ENCODE measurements at regions not wholly inside any gene's neighbourhood (a gene's known extent, or its start where the extent isn't known, plus 50 kb on each side); places are given as distances from the start of the nearest gene placed in this dataset.
"Not testable (repeated sequence)": the region's sequence is repeated elsewhere in the genome, so short reads cannot be mapped to it uniquely, and the experiment has no call there.

DNA sequence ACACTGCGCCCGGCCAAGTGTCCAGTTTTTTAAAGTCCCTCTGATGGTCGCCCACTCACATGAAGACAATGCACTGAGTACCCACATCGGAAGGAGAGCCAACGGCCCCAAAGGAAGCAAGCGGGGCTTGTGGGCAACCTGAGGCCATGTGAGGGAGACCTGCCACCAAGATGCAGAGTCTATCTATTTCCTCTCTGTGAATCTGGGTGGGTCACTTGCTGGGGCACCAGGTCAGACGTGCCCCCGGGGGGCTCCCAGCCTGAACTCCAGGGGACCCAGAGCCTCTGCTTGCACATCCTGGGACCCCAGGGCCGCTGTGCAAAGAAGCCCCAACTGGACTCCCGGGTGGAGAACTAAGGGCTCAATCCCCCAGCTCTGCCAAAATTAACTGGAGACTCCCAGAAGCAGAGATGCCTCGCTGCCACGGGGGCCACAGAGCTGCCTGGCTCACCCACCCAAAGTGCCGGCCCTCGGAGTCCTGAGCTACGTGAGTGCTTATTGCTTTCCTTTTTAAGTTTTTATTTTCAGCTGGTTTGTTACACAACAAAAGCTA lies 106.4 kb downstream of the BRD1 start:
- no peak for DNase-seq

DNA sequence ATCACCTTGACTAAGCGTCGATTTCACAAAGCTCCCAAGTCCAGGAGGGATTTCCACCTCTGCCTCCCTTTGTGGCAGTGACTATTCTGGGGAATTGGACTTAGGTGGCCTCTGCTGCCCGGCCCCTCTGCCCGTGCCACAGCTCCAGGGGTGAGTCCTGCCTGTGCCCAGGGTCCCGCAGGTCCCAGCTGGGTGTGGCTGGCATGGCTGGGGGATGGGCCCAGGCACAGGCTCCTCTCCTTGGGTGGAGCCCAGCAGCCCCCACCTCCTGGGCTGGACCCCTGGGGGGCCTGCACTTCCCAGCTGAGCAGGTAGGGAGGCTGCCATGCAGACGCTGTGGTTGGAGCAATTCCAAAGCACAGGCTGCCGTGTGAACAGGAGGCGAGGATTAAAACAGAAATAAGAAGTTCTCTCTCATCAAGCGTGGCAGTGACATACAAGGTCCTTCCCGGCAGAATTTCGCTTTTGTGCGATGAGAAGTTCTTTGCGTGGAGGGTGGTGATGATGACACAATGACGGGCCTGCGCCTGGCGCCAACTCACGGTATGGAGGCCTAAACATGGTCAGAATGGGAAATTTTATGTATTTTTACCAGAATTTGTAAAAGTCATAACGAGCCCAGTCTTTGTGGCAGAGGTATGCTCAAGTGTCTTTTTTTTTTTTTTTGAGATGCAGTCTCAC lies 107.3 kb downstream of the BRD1 start:
- DNase-seq = no peak

DNA sequence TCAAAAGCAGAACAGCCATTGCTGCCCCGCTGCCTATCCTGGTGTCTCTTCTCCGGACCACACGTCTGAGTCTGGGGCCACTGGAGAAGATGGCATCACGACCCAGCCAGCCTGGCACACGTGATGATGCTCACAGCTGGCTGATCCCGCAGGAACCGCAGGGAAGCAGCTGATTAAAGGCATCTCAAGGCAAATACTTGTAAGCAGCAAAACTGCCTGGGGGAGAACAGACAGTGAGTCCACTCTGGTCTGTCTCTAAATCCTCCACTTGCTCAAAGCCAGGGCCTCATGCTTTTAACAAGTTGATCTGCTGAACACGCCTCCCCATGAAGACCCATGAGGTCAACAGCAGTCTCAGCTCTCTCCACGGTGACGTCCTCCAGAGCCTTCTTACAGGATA lies 108.6 kb downstream of the BRD1 start:
- DNase-seq = no peak

DNA sequence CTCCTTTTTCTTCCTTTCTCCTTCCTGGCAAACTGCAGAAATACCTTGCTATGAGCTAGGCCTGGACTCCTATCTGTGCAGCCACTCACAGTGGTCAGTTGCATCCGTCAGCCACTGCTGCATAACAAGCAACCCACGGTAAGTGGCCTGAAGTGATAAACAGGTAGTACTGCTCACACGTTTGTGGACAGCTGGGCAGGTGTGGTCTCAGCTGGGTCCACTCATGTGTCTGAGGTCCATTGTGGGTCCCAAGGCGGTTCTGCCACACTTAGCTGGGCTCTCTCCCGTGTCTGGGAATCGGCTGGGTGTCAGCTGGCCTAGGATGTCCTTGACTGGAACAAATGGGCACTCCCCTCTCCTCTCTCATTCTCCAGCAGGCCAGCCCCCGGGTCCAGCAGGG lies 109.3 kb downstream of the BRD1 start:
- DNase-seq = no peak

DNA sequence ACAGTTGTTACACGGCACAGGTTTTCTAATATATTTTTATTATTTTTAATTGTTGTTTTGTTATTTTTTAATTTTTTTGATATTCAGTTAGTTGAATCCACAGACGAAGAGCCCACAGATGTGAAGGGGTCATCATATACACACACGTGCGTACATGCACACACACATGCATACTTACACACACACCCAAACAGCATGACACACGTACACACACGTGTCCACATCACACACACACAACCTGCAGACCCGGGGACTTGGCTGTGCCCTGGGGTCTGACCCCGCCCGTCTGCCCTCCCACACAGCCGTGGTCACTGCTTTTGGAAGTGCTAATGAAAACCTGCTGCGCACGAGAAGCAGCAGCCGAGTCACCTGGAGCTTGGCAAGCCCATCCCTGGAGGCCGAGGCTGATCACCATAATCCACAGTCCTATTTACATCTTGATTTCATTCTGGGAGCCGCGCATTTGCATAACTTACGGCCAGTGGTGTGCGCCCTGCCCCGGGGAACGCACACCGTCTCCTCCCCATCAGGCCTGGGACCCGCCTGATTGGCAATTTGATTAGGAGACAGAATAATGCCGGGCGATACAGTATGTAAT lies 110.3 kb downstream of the BRD1 start:
- DNase-seq = no peak

DNA sequence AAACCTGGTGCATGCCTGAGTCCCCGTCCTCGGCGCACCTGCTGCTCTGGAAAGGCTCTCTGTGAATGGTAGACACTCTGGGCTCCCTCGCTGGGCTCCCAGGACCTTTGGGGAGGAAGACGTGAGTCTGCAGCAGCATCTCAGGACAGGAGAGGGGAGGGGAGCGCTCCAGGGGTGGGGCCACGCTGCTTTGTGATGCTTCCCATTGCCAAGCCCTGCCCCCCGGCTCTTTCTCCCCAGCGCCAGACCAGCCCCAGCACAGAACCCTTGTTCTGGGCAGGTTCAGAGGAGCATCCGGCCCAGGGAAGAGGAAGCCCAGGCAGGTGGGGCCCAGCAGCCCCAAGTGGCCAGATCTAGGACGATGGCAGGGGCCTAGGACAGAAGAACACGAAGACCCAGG lies 111.2 kb downstream of the BRD1 start:
- no peak for DNase-seq

DNA sequence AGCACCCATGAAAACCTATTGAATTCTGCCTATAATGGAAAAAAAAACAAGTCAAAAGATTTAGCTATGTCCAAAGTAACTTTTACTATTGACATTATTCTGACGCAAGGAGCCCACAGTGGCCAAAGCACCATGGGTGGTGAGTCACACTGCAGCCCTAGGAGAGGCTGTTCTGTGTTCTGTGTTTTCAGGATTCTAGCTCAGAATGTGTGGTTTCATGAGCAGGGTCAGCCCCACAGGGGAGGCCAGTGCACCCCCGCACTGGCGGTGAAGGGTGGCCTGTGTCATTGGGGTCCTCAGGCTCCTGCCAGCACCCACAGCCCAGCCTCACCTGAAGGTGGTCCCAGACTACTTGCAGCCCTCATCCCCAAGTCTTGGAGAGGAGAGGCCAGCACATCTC lies 112.2 kb downstream of the BRD1 start:
- no peak for DNase-seq

DNA sequence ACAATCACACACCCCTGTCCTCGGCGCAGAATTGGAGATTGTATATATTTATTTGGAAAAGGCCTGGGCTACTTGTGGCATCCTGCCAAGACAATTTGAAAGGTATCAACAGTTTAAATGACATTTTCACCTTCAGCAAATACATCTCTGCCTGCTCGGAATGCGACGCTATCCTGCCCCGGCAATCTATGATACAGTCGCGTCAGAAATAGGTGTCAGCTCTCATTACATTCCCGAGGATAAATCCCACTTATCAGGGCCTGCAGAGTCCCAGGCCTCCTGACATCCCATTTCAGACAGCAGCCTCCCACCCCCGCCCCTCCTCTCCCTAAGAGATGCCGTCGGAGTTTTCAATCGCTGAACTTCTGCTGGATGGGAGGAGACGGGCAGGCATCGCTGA lies 114.7 kb downstream of the BRD1 start:
- DNase-seq = no peak

DNA sequence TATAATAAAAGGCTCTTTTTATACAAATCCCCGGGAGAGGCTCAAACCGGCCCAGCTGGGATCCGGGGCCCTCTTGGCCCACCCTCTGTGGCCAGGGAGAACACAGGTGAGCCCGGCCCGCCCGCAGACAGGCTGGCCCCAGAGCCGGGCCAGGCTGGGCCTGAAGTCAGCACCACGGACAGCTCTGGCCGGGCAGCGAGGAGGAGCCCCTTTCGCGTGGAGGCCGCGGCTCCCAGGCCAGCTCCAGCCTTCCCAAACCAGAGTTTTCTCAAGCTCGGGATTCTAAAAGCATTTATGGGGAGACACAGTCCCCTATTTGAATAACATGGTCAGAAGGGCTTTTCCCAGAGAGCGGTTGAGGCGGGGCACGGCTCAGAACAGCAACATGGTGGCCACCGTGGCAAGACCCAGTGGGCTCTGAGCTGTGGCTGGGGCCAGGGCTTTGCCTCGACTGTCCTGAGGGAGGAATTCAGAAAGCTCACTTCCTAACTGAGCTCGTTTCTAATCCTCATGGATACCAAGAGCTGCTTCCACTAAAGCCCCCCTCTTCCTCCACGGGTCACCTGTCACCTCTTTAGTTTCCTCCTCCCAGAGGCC lies 115.4 kb downstream of the BRD1 start:
- no peak for DNase-seq

DNA sequence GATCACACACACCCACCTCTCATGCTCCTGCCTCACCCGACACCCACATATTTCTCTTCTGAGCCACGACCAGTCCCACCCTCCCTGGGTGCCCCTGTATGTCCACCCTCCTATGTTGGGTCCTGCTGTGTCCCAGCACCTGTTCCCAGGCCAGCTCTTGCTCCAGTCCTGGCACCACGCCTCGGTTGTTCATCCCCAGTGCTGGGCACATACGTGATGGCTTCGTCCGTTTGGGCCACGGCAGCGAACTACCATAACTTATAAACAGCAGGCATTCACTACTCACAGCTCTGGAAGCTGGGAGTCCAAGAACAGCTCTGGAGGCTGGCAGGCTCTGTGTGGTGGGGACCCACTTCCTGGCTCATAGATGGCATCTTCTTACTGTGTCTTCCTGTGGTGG lies 116.9 kb downstream of the BRD1 start:
- no peak for DNase-seq

DNA sequence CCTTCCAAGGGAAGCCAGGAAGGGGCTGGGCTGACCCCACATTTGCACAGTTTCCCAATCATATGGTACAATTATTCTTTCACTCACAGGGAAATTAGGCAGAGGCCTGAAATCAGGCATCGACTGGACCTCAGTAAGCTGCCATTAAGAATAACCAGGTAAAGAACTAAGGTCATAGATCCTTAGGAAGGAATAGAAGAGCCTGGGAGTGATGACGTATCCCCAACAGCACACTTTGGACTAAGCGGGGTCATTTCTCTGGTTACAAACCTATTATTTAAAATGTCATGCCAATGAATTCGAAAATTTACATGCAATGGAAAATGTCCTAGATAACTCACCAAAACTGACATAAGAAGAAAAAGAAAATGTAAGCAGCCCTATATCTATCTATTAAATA lies 118.2 kb downstream of the BRD1 start:
- no peak for DNase-seq

DNA sequence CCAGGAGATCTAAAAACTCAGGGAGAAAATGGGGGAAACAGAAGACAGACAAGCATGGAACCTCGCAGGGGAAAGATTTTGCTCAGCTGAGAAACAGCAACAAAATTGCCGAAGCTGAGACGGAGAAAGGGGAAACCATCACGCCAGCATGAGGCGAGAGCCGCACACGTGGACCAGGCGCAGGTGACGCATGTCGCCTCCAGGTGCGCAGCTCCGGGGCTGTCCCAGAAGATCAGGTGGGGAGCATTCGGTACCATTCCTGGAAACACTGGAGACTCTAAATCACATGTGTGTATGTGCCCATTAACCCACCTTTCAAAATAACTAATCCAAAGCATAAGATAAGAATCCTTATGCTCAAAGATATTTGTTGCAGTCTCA lies 121.7 kb downstream of the BRD1 start:
- DNase-seq = no peak

DNA sequence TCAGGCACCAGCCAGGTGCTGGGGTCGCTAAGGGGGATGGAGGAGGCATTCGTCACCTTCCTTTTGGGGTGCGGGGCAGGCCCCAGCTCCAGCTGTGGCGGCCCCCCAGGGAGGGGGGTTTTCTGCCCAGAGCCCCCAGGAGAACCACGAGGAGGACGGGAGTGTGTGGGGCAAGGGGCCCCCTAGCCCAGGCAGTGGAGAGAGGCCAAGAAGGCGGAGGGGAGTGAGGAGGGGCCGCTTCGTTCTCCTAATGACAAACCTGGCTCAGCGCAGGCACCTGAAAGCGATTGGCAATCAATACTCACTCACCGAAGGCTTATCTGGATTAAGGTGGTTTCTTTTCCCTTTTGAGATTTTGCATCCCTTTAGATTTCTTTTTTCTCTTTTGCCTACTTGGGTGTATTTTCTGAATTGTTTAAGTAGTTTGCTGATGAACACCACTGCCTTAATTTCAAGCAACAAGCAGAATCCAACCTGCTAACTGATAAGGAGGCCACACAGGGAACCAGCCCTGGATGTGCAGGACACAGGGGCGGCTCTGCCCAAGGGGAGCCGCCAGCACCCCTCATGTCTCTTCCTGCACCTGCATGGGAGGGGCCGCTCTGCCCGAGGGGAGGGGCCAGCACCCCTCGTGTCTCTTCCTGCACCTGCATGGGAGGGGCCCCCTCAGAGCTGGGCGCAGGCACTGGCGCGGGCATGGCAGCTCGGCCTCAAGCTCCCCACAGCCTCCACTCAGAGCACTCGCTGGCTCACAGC lies 122.3 kb downstream of the BRD1 start:
- no peak for DNase-seq

DNA sequence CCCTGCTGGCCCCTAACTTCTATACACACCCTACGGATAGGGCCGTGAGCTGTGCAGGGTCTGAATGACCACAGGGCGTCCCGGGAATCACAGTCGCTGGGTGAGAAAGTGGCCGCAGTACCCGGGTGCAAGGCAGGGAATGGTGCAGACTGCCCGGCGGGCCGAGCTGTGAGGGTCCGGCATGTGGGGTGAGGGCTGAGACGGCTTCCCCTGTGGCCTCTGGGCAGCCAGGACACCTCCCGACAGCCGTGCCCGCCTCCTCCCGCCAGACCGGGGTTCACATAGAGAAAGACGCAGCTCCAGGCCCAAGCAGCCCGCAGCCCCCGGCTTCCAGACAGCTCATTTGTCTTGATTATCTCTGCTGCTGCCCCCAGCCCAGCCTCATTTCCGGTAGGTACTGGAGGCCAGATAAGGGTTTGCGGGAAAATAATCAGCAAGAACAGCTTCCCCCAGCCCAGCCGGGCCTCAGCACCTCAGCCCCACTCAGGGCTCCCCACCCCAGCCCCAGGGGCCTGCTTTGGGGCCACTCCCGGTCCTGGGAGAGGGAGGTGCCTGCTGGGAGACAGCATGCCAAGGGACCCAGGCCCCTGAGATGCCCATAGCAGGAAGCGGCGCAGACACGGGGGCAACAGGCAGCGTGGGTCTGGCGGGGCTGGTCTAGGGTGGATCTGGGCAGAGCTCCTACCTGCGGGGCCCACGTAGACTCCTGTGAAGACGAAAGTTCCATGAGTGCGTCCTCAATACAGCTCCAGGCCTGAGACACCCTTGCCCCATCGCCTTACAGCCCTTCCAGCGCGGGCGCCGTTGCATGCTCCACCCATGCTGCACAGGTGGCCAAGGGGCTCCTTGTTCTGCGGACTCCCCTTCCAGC lies 123.1 kb downstream of the BRD1 start:
- DNase-seq = no peak

DNA sequence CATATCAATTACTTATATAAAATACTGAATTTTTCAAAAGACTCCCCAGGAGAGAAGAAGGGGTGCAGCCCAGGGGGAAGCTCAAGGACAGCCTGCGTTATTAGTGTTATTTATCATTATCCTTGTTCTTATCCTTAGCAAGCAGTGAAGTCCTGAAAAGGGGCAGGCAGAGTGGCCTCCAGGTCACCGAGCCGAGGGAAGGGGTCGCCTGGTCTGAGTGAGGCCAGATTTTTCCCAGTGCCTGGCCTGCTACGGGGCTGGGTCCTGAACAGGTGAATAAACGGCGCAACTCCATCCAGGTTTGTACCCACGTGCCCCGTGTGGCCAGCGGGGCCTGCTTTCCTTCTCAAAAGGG lies 123.7 kb downstream of the BRD1 start:
- no peak for DNase-seq

DNA sequence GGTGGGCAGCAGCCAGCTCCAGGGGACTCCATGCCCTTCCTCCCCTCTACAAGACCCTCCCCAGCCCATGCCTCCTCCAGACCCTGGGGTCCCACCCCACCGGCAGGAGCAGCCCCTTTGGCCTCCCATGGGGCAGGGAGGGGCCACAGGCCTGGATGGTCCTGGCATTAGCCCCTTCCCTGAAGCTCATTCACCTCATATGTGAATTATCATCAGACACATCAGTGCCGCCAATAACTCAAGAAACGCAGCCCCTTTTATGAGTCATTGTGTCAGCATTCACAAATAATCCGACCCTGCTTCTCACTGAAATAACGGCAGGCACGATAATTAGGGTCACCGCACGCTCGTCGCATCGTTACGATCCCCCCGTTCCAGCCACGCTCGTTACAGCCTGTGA lies 124.2 kb downstream of the BRD1 start:
- no peak for DNase-seq

DNA sequence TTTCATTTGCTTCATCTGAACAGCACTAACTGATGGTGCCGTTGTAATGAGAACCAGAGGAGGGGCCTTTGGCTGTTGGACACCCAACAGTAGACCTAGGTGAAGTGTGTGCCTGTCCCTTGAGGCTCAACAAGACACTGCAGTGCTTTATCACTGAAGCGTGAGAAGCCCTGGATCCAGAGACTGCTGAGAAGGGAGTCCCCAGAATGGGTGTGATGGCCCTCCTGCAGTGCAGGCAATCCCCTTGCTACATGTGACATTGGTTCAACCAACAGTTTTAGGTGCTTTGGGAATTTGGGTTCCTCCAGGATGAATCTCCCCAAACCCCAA lies 125.6 kb downstream of the BRD1 start:
- DNase-seq = no peak

DNA sequence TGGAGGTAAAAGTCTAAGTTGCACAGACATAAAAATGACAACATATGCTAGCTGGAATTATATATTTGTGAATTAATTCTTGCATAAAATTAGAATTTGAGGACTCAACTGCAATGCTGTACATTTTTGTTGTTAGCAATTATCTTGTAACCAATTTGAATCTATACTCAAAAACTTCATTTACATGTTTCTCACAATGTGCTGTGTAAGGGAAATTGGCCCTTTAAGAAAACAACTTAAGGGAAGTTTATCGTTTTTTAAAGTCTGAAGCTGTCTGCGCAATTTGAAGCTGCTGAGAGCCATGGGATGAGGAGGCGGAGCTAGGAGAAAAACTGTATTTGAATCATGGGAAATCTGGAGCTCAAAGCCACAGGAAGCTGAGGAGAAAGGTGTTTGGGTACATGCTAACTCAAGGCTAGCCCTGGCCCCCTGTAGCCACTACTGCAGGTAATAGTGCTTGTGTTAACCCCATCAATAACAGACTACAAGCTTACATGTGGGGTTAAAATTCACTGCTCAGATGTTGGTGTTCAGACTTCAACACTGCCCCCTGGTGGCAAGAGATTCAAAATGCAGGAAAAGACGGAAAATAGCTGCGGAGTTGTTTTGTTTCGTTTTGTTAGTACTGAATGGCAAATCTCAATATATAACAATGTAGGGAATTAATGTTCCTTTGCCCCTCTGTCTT lies 126.1 kb downstream of the BRD1 start:
- no peak for DNase-seq

DNA sequence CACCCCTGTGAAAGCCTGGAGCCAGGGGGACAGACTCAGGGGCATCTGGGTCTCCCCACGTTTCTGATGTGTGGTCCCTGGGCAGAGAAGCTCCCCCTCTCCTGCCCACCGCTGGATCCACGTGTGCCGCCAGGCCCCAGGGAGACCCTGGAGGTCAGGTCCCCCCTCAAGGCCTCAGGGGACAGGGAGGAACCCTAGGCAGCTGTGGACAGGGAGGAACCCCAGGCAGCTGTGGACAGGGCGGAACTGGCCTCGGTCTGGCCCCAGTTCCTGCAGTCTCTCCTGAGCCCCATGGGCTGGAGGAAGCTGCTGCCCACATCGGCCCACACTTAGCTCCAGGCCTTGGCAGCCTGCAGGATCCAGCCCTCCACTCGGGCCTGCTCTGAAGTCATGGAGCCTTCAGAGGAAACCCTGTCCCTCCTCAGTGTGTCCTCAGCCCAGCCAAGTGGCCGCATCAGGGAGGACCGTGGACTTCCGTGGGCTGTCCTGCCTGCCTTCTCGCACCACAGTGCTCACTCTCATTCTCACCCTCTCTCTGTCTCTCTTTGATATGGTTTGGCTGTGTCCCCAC lies 127.7 kb downstream of the BRD1 start:
- no peak for DNase-seq

DNA sequence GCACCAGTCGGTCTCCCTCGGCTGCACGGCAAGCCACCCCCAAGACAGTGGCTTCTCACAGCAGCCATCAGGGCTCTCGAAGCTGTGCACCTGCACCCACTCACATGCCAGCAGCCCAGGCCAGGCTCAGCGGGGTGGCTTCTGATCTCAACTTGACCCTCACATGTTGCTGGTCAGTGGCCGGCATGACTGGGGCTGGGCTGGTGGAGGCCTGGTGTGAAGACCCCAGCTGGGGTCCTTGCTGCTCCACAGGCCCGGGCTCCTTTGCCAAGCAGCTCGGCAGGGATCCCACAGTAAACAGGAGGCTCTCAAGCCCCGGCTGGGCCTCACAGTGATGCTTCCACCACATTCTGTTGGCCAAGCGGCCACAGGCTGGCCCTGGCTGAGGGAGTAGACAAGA lies 128.2 kb downstream of the BRD1 start:
- DNase-seq = no peak

DNA sequence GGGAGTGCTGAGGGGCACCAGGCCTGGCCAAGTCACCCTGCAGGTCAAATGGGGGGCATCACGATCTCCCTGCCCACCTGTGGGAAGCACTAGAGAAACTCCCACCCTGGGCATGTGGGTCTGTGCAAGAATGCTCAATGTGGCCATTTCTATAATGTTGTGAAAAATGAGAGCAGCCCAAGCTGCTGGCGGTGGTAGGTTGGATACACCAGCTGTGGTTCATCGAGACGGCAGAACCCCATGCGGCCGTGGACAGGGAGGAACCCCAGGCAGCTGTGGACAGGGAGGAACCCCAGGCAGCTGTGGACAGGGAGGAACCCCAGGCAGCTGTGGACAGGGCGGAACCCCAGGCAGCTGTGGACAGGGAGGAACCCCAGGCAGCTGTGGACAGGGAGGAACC lies 129.1 kb downstream of the BRD1 start:
- not testable (repeated sequence) for DNase-seq

DNA sequence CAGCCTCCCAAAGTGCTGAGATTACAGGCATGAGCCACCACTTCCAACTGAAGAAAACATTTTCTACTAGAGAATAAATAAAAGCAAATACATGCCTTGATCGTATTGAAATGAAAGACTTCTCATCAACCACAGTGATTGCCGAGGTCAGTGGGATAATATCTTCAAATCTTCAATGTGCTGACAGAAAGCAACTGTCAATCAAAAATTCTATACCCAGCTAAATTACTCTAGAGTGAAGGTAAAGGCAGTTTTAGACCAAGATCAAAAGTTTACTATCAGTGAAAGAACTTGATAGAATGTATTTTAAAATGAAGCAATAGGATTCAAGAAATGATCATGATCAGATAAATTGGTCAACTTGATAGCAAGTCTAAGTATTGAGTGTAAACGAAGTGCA lies 130.6 kb downstream of the BRD1 start:
- no peak for DNase-seq

Data from femur (tissue), 1 donor.